Type B pancreatic cell (in vitro differentiated cells): ENCODE measurements at regions not wholly inside any gene's neighbourhood (a gene's known extent, or its start where the extent isn't known, plus 50 kb on each side); places are given as distances from the start of the nearest gene placed in this dataset.

Source experiments
- DNase-seq: peaks from one replicate; pipeline ENCODE4 v3.0.0; 2021; ENCODE audit warnings: mixed read lengths; ENCODE audit not compliant: unreplicated experiment; ENCODE audit errors: extremely low spot score
- H3K27ac Mint-ChIP-seq: 2 replicates; pipeline ENCODE4 v1.8.0; 2021; ENCODE audit warnings: mild to moderate bottlenecking, mixed read lengths
- H3K27me3 Mint-ChIP-seq: 2 replicates; pipeline ENCODE4 v1.8.0; 2021; ENCODE audit warnings: mixed read lengths
- H3K36me3 Mint-ChIP-seq: 2 replicates; pipeline ENCODE4 v1.8.0; 2021; ENCODE audit warnings: mixed read lengths
- H3K4me1 Mint-ChIP-seq: one replicate; pipeline ENCODE4 v1.8.0; 2021; ENCODE audit warnings: mixed read lengths; ENCODE audit not compliant: unreplicated experiment
- H3K4me3 Mint-ChIP-seq: 2 replicates; pipeline ENCODE4 v1.8.0; 2021; ENCODE audit warnings: mild to moderate bottlenecking, mixed read lengths
- H3K9me3 Mint-ChIP-seq: 2 replicates; pipeline ENCODE4 v1.8.0; 2021; ENCODE audit warnings: mixed read lengths
- CTCF ChIP-seq: fragments of 200-600 bp; sonication (generic); conservative IDR thresholded peaks from 2 replicates; pipeline ENCODE4 v1.5.0; 2021; ENCODE audit warnings: antibody characterized with exemption, mild to moderate bottlenecking

GRCh38 chr12:63266988-63267387 lies 116.0 kb upstream of the AVPR1A start:
- Mint-ChIP-seq H3K4me3 (no peak overlapping the region), H3K9me3 (peaks cover 13% of the 10 kb centered on the region), H3K36me3 (peaks cover 4% of the 10 kb centered on the region), H3K27ac (no peak overlapping the region), H3K27me3 (no peaks in the 10 kb centered on the region), H3K4me1 (no peaks in the 10 kb centered on the region)
- TF ChIP-seq CTCF = no peak
- no peak for DNase-seq

GRCh38 chr12:63264629-63265028 lies 113.6 kb upstream of the AVPR1A start:
- H3K27me3 Mint-ChIP-seq = no peaks in the 10 kb centered on the region
- H3K9me3 Mint-ChIP-seq = peaks cover 13% of the 10 kb centered on the region
- no peak for TF ChIP-seq CTCF
- no peaks in the 10 kb centered on the region for H3K4me1 Mint-ChIP-seq
- H3K36me3 Mint-ChIP-seq = peaks cover 4% of the 10 kb centered on the region
- no peak overlapping the region for H3K4me3 Mint-ChIP-seq
- H3K27ac Mint-ChIP-seq = no peak overlapping the region
- DNase-seq = no peak

- TF ChIP-seq CTCF = no peak
- Mint-ChIP-seq H3K9me3 (no peaks in the 10 kb centered on the region), H3K36me3 (no peaks in the 10 kb centered on the region)
Measured at GRCh38 chr12:63250486-63250885, 99.5 kb upstream of the AVPR1A start.

GRCh38 chr12:63238892-63239291 lies 87.9 kb upstream of the AVPR1A start:
- TF ChIP-seq CTCF = no peak
- no peak for DNase-seq
- H3K27me3 Mint-ChIP-seq = no peaks in the 10 kb centered on the region
- H3K4me1 Mint-ChIP-seq = no peaks in the 10 kb centered on the region
- H3K36me3 Mint-ChIP-seq = no peaks in the 10 kb centered on the region
- no peak overlapping the region for H3K4me3 Mint-ChIP-seq
- H3K9me3 Mint-ChIP-seq = no peaks in the 10 kb centered on the region
- no peak overlapping the region for H3K27ac Mint-ChIP-seq

More at GRCh38 chr12:63250486-63250885, 99.5 kb upstream of the AVPR1A start:
- Mint-ChIP-seq H3K4me1 (peaks cover 4% of the 10 kb centered on the region), H3K4me3 (no peak overlapping the region), H3K27me3 (no peaks in the 10 kb centered on the region), H3K27ac (no peak overlapping the region)
- DNase-seq = no peak

GRCh38 chr12:63232896-63233295 lies 81.9 kb upstream of the AVPR1A start:
- TF ChIP-seq CTCF = no peak
- Mint-ChIP-seq H3K36me3 (no peaks in the 10 kb centered on the region), H3K9me3 (no peaks in the 10 kb centered on the region)

GRCh38 chr12:63228853-63229252 lies 77.9 kb upstream of the AVPR1A start:
- Mint-ChIP-seq H3K36me3 (no peaks in the 10 kb centered on the region), H3K4me3 (no peak overlapping the region), H3K27me3 (no peaks in the 10 kb centered on the region), H3K27ac (no peak overlapping the region), H3K9me3 (no peaks in the 10 kb centered on the region), H3K4me1 (no peaks in the 10 kb centered on the region)
- TF ChIP-seq CTCF = no peak
- no peak for DNase-seq

More at GRCh38 chr12:63232896-63233295, 81.9 kb upstream of the AVPR1A start:
- DNase-seq = no peak
- Mint-ChIP-seq H3K4me3 (no peak overlapping the region), H3K4me1 (no peaks in the 10 kb centered on the region), H3K27me3 (no peaks in the 10 kb centered on the region), H3K27ac (no peak overlapping the region)
